Stimulated activated CD4-positive, alpha-beta T cell treated with anti-CD3 and anti-CD28 coated beads, Interleukin-2, amount 100 ng/mL, for 48 hours (primary cell): ENCODE measurements at regions not wholly inside any gene's neighbourhood (a gene's known extent, or its start where the extent isn't known, plus 50 kb on each side); places are given as distances from the start of the nearest gene placed in this dataset.
"Not testable (repeated sequence)": the region's sequence is repeated elsewhere in the genome, so short reads cannot be mapped to it uniquely, and the experiment has no call there.

Experiments used
- DNase-seq, 2 donors: peaks; one replicate each; pipeline ENCODE4 v3.0.0-alpha.2; 2020

GRCh38 chr5:23727271-23727670 lies 219.9 kb downstream of the PRDM9 start:
- DNase-seq: no peak

GRCh38 chr5:23730023-23730422 lies 222.6 kb downstream of the PRDM9 start:
- DNase-seq: no peak

- DNase-seq: no peak
Observed at GRCh38 chr5:23740029-23740428, 232.6 kb downstream of the PRDM9 start.

GRCh38 chr5:23742701-23743100 lies 235.3 kb downstream of the PRDM9 start:
- no peak for DNase-seq

GRCh38 chr5:23755906-23756305 lies 248.5 kb downstream of the PRDM9 start:
- DNase-seq: no peak

- no peak for DNase-seq
Observed at GRCh38 chr5:23756779-23757178, 249.4 kb downstream of the PRDM9 start.

- DNase-seq: no peak
Observed at GRCh38 chr5:23763170-23763569, 255.8 kb downstream of the PRDM9 start.

GRCh38 chr5:23776684-23777083 lies 269.3 kb downstream of the PRDM9 start:
- DNase-seq: no peak

- not testable (repeated sequence) for DNase-seq
Observed at GRCh38 chr5:23800307-23800706, 292.9 kb downstream of the PRDM9 start.

- DNase-seq: no peak
Observed at GRCh38 chr5:23820765-23821471, 313.5 kb downstream of the PRDM9 start.

GRCh38 chr5:23823521-23823920 lies 316.1 kb downstream of the PRDM9 start:
- DNase-seq: no peak

GRCh38 chr5:23825196-23825595 lies 317.8 kb downstream of the PRDM9 start:
- no peak for DNase-seq

- no peak for DNase-seq
Observed at GRCh38 chr5:23840083-23840482, 332.7 kb downstream of the PRDM9 start.

GRCh38 chr5:23864786-23865185 lies 357.4 kb downstream of the PRDM9 start:
- DNase-seq: no peak

GRCh38 chr5:23877847-23878246 lies 370.4 kb downstream of the PRDM9 start:
- DNase-seq: no peak

- no peak for DNase-seq
Observed at GRCh38 chr5:23884405-23885031, 377.1 kb downstream of the PRDM9 start.

GRCh38 chr5:23893561-23893960 lies 386.2 kb downstream of the PRDM9 start:
- no peak for DNase-seq

GRCh38 chr5:23895614-23896013 lies 388.2 kb downstream of the PRDM9 start:
- no peak for DNase-seq

GRCh38 chr5:23930985-23931384 lies 423.6 kb downstream of the PRDM9 start:
- no peak for DNase-seq

- DNase-seq: not testable (repeated sequence)
Observed at GRCh38 chr5:23951261-23951928, 444.0 kb downstream of the PRDM9 start.

- DNase-seq: no peak
Observed at GRCh38 chr5:23963449-23963848, 456.0 kb downstream of the PRDM9 start.

GRCh38 chr5:23977365-23977764 lies 470.0 kb downstream of the PRDM9 start:
- DNase-seq: no peak

GRCh38 chr5:23977997-23978396 lies 470.6 kb downstream of the PRDM9 start:
- peak; percentile 7 to 23 for DNase-seq

GRCh38 chr5:23991406-23991805 lies 484.0 kb downstream of the PRDM9 start:
- no peak for DNase-seq
